GM21717 (cell line): ENCODE measurements at regions not wholly inside any gene's neighbourhood (a gene's known extent, or its start where the extent isn't known, plus 50 kb on each side); places are given as distances from the start of the nearest gene placed in this dataset.
"Not testable (repeated sequence)": the region's sequence is repeated elsewhere in the genome, so short reads cannot be mapped to it uniquely, and the experiment has no call there.

Experiments
- ATAC-seq: cut with Tn5 transposase; IDR thresholded peaks from one replicate; pipeline ENCODE4 v1.9.1; 2021; ENCODE audit warnings: mild to moderate bottlenecking, moderate library complexity; ENCODE audit not compliant: unreplicated experiment

- not testable (repeated sequence) for ATAC-seq
Measured at GRCh38 chr6:28831683-28832082, 92.1 kb downstream of the TRIM27 start.

- ATAC-seq = not testable (repeated sequence)
Measured at GRCh38 chr6:28836703-28837102, 87.1 kb downstream of the TRIM27 start.

- ATAC-seq = peak; percentile 45
Measured at GRCh38 chr6:28838289-28838633, 85.5 kb downstream of the TRIM27 start.

- ATAC-seq = peak; percentile 57
Measured at GRCh38 chr6:28838634-28839442, 84.9 kb downstream of the TRIM27 start.

GRCh38 chr6:28839443-28840120 lies 84.2 kb downstream of the TRIM27 start:
- no peak for ATAC-seq

GRCh38 chr6:28841290-28841689 lies 82.5 kb downstream of the TRIM27 start:
- no peak for ATAC-seq

- ATAC-seq = not testable (repeated sequence)
Measured at GRCh38 chr6:28848756-28849155, 75.0 kb downstream of the TRIM27 start.
